ENCODE measurements at regions not wholly inside any gene's neighbourhood (a gene's known extent, or its start where the extent isn't known, plus 50 kb on each side); places are given as distances from the start of the nearest gene placed in this dataset.
A peak's percentile ranks its signal among the peaks of the same experiment; 100 is the strongest.

- H3K4me3 Mint-ChIP-seq = no peak overlapping the region
- TF ChIP-seq, protein P1, sequence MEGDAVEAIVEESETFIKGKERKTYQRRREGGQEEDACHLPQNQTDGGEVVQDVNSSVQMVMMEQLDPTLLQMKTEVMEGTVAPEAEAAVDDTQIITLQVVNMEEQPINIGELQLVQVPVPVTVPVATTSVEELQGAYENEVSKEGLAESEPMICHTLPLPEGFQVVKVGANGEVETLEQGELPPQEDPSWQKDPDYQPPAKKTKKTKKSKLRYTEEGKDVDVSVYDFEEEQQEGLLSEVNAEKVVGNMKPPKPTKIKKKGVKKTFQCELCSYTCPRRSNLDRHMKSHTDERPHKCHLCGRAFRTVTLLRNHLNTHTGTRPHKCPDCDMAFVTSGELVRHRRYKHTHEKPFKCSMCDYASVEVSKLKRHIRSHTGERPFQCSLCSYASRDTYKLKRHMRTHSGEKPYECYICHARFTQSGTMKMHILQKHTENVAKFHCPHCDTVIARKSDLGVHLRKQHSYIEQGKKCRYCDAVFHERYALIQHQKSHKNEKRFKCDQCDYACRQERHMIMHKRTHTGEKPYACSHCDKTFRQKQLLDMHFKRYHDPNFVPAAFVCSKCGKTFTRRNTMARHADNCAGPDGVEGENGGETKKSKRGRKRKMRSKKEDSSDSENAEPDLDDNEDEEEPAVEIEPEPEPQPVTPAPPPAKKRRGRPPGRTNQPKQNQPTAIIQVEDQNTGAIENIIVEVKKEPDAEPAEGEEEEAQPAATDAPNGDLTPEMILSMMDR (IDR thresholded peaks at IDR 0.05) = no peak
- H3K36me3 Mint-ChIP-seq (ENCODE audit: low read depth) = no peaks in the 10 kb centered on the region
- ChIA-PET POLR2A (no interaction called here), CTCF (interaction anchor here (0.7 to 6.1 kb wide), 3 partner anchors 13 to 272 kb away, joined by 3 to 42 read pairs (median 5); no protein-coding TSS in a partner anchor)
- intact Hi-C loops (cut with micrococcal nuclease) = loop anchor here (10.0 kb wide), 1 partner anchor 55 kb away; no protein-coding TSS in a partner anchor
- peaks cover 3% of the 10 kb centered on the region for H3K27me3 Mint-ChIP-seq
- H3K27ac Mint-ChIP-seq = no peak overlapping the region
- peaks cover 3% of the 10 kb centered on the region for H3K4me1 Mint-ChIP-seq (ENCODE audit: low read depth)
- DNase-seq (no peak), ATAC-seq (no peak)
- no peaks in the 10 kb centered on the region for H3K9me3 Mint-ChIP-seq
These were observed 116.6 kb upstream of the SYT6 start for GRCh38 chr1:114270282-114270681.

DNA sequence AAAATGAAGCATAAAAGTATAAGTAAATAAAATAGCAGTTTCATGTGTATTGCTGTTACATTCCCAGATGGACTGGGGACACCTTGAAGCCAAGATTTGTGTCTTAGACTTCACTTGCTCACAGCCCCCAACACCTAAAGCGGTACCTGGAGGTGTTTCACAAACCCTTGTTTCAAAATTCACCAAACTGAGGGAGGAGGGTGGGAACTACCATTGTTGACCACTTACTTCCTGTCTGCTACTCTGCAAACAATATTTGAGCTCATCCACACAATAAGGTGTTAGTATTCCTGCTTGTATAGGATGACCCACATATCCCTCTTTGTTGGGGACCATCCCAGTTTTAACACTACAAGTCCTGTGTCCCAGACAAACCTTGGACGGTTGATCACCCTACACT is 115.9 kb upstream of the SYT6 start:
- Mint-ChIP-seq H3K36me3 (ENCODE audit: low read depth) (no peaks in the 10 kb centered on the region), H3K4me3 (no peak overlapping the region), H3K27ac (no peak overlapping the region), H3K9me3 (no peaks in the 10 kb centered on the region), H3K4me1 (ENCODE audit: low read depth) (peaks cover 3% of the 10 kb centered on the region), H3K27me3 (peaks cover 3% of the 10 kb centered on the region)
- POLR2A ChIA-PET = no interaction called here
- DNase-seq (no peak), ATAC-seq (no peak)
- intact Hi-C loops (cut with micrococcal nuclease) = no loop called here
- TF ChIP-seq, protein P1 (IDR thresholded peaks at IDR 0.05) = no peak
- CTCF ChIA-PET = interaction anchor here (6.1 kb wide), 1 partner anchor 13 kb away, joined by 42 read pairs; no protein-coding TSS in a partner anchor

DNA sequence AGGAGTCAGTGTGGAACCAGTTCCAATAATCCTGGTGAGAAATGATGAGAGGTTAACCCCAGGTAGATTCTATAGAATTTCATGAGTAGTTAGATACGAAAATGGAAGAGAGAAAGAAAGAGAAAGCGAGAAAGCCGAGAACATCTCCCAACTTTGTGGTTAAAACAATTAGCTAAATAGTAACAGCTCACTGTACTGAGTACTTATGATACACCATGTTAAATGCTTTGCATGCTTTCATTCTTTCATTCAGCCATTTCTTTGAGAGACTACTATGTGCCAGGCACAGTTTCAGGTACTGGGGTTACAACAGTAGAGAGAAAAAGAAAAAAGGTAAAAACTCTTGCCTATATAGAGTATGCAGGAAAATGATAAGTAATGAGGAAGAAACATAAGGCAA is 109.7 kb upstream of the SYT6 start:
- Mint-ChIP-seq H3K36me3 (ENCODE audit: low read depth) (no peaks in the 10 kb centered on the region), H3K4me3 (no peak overlapping the region), H3K27ac (no peak overlapping the region), H3K4me1 (ENCODE audit: low read depth) (no peaks in the 10 kb centered on the region), H3K27me3 (peaks cover 4% of the 10 kb centered on the region), H3K9me3 (no peaks in the 10 kb centered on the region)
- POLR2A ChIA-PET = interaction anchor here (0.6 kb wide), 1 partner anchor 1037 kb away, joined by 4 read pairs; no protein-coding TSS in a partner anchor
- CTCF ChIA-PET = interaction anchor here (1.3 kb wide), 1 partner anchor 83 kb away, joined by 5 read pairs; no protein-coding TSS in a partner anchor
- DNase-seq (no peak), ATAC-seq (peak; percentile 20)
- intact Hi-C loops (cut with micrococcal nuclease) = no loop called here
- TF ChIP-seq, protein P1 (IDR thresholded peaks at IDR 0.05) = no peak

GRCh38 chr1:114262337-114262736 is 108.7 kb upstream of the SYT6 start:
- ATAC-seq (no peak), DNase-seq (no peak)
- H3K4me1 Mint-ChIP-seq (ENCODE audit: low read depth) = no peaks in the 10 kb centered on the region
- no peaks in the 10 kb centered on the region for H3K9me3 Mint-ChIP-seq
- H3K27ac Mint-ChIP-seq = no peak overlapping the region
- TF ChIP-seq, protein P1 (IDR thresholded peaks at IDR 0.05) = no peak
- ChIA-PET POLR2A (no interaction called here), CTCF (no interaction called here)
- peaks cover 4% of the 10 kb centered on the region for H3K27me3 Mint-ChIP-seq
- intact Hi-C loops (cut with micrococcal nuclease) = no loop called here
- no peak overlapping the region for H3K4me3 Mint-ChIP-seq
- no peaks in the 10 kb centered on the region for H3K36me3 Mint-ChIP-seq (ENCODE audit: low read depth)

DNA sequence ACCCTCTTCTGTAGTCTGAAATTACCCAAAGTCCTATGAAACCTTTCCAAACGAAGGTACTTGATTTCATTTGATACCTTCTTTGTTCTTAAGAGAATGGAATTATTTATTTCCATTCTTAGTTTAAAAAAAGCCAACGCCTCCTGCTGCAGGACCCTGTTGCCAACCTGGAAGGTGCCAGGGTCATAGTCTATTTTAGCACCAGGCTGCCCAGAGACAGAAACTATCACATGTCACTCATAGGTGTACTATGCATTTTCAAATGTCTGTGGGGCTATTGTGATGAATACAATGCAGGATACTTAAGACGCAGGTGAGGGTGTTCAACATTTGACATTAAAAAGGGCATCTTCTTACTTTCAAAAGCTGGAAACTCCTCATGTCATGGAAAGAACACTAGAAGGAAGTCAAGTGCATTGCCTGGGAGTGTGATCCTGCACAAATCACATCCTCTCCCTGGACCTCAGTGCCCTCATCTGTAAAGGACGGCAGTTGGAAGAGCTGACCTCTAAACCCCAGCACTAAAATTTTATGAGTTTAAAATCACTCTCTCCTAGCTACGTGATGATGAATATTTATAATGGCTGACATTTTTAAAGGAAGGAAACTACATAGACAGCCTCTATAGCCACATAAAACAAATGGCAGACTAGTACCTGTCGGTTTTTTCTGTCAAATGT is 107.3 kb upstream of the SYT6 start:
- POLR2A ChIA-PET = no interaction called here
- intact Hi-C loops (cut with micrococcal nuclease) = no loop called here

More for the DNA sequence above, 107.3 kb upstream of the SYT6 start:
- TF ChIP-seq, protein P1 (IDR thresholded peaks at IDR 0.05) = no peak
- Mint-ChIP-seq H3K36me3 (ENCODE audit: low read depth) (no peaks in the 10 kb centered on the region), H3K4me1 (ENCODE audit: low read depth) (no peaks in the 10 kb centered on the region), H3K4me3 (no peak overlapping the region), H3K27ac (no peak overlapping the region), H3K9me3 (no peaks in the 10 kb centered on the region), H3K27me3 (peaks cover 4% of the 10 kb centered on the region)
- ATAC-seq (no peak), DNase-seq (no peak)
- CTCF ChIA-PET = no interaction called here
